HG02884 (cell line): ENCODE measurements at regions not wholly inside any gene's neighbourhood (a gene's known extent, or its start where the extent isn't known, plus 50 kb on each side); places are given as distances from the start of the nearest gene placed in this dataset.
"Not testable (repeated sequence)": the region's sequence is repeated elsewhere in the genome, so short reads cannot be mapped to it uniquely, and the experiment has no call there.

Source experiments
- ATAC-seq: cut with Tn5 transposase; IDR thresholded peaks from one replicate; pipeline ENCODE4 v1.9.1; 2021; ENCODE audit warnings: mild to moderate bottlenecking, moderate library complexity; ENCODE audit not compliant: unreplicated experiment

GRCh38 chr2:31739161-31739560, 158.4 kb upstream of the SRD5A2 start:
- ATAC-seq: no peak

GRCh38 chr2:31736695-31737454, 156.1 kb upstream of the SRD5A2 start:
- ATAC-seq: no peak

GRCh38 chr2:31735716-31736115, 155.0 kb upstream of the SRD5A2 start:
- no peak for ATAC-seq

- no peak for ATAC-seq
Observed at GRCh38 chr2:31729442-31730092, 148.8 kb upstream of the SRD5A2 start.

- ATAC-seq: no peak
Observed at GRCh38 chr2:31729065-31729439, 148.3 kb upstream of the SRD5A2 start.

- ATAC-seq: no peak
Observed at GRCh38 chr2:31728406-31729064, 147.8 kb upstream of the SRD5A2 start.

GRCh38 chr2:31726457-31726856, 145.7 kb upstream of the SRD5A2 start:
- ATAC-seq: no peak

- ATAC-seq: no peak
Observed at GRCh38 chr2:31725444-31725843, 144.7 kb upstream of the SRD5A2 start.

- ATAC-seq: no peak
Observed at GRCh38 chr2:31711737-31712136, 131.0 kb upstream of the SRD5A2 start.

GRCh38 chr2:31710121-31710520, 129.4 kb upstream of the SRD5A2 start:
- no peak for ATAC-seq

- no peak for ATAC-seq
Observed at GRCh38 chr2:31707992-31708391, 127.3 kb upstream of the SRD5A2 start.

- ATAC-seq: no peak
Observed at GRCh38 chr2:31704561-31705212, 123.9 kb upstream of the SRD5A2 start.

- ATAC-seq: no peak
Observed at GRCh38 chr2:31703253-31703652, 122.5 kb upstream of the SRD5A2 start.

- ATAC-seq: no peak
Observed at GRCh38 chr2:31698722-31699121, 118.0 kb upstream of the SRD5A2 start.

GRCh38 chr2:31696068-31696467, 115.3 kb upstream of the SRD5A2 start:
- ATAC-seq: no peak

GRCh38 chr2:31694444-31694843, 113.7 kb upstream of the SRD5A2 start:
- no peak for ATAC-seq

GRCh38 chr2:31693882-31694281, 113.1 kb upstream of the SRD5A2 start:
- no peak for ATAC-seq

GRCh38 chr2:31688282-31688681, 107.5 kb upstream of the SRD5A2 start:
- ATAC-seq: no peak

- not testable (repeated sequence) for ATAC-seq
Observed at GRCh38 chr2:31683506-31683905, 102.8 kb upstream of the SRD5A2 start.

- no peak for ATAC-seq
Observed at GRCh38 chr2:31675485-31675901, 94.8 kb upstream of the SRD5A2 start.

GRCh38 chr2:31674446-31674845, 93.7 kb upstream of the SRD5A2 start:
- ATAC-seq: no peak

GRCh38 chr2:31666878-31667277, 86.1 kb upstream of the SRD5A2 start:
- no peak for ATAC-seq
